Ishikawa (cell line): ENCODE measurements at regions not wholly inside any gene's neighbourhood (a gene's known extent, or its start where the extent isn't known, plus 50 kb on each side); places are given as distances from the start of the nearest gene placed in this dataset.

Experiments
- NFIC ChIP-seq: IDR thresholded peaks from 2 replicates; pipeline ENCODE4 v1.6.1; 2012
- RAD21 ChIP-seq: IDR thresholded peaks from 2 replicates; pipeline ENCODE4 v1.6.1; 2012; ENCODE audit warnings: low read depth
- REST ChIP-seq: IDR thresholded peaks from 2 replicates; pipeline ENCODE4 v1.6.1; 2012; ENCODE audit warnings: low read depth, mild to moderate bottlenecking
- TAF1 ChIP-seq: IDR thresholded peaks from 2 replicates; pipeline ENCODE4 v1.6.1; 2012; ENCODE audit warnings: low read depth, mild to moderate bottlenecking
- YY1 ChIP-seq: IDR thresholded peaks from 2 replicates; pipeline ENCODE4 v1.6.1; 2012; ENCODE audit warnings: low read depth

- TF ChIP-seq TAF1 (no peak), NFIC (no peak), REST (no peak), RAD21 (no peak), YY1 (no peak)
These were observed 80.5 kb downstream of the RTP4 start for GRCh38 chr3:187448674-187449073.
